Endothelial cell (in vitro differentiated cells): ENCODE measurements at regions not wholly inside any gene's neighbourhood (a gene's known extent, or its start where the extent isn't known, plus 50 kb on each side); places are given as distances from the start of the nearest gene placed in this dataset.

Experiments
- DNase-seq: peaks from one replicate; pipeline ENCODE4 v3.0.0; 2021; ENCODE audit warnings: low spot score
- H3K27ac Mint-ChIP-seq: one replicate; pipeline ENCODE4 v1.8.0; 2021; ENCODE audit warnings: mixed read lengths, inconsistent platforms; ENCODE audit not compliant: unreplicated experiment
- H3K27me3 Mint-ChIP-seq: one replicate; pipeline ENCODE4 v1.8.0; 2021; ENCODE audit warnings: mild to moderate bottlenecking, moderate library complexity, mixed read lengths, inconsistent platforms; ENCODE audit not compliant: unreplicated experiment
- H3K36me3 Mint-ChIP-seq: one replicate; pipeline ENCODE4 v1.8.0; 2021; ENCODE audit warnings: mild to moderate bottlenecking, low read depth, mixed read lengths, inconsistent platforms; ENCODE audit not compliant: unreplicated experiment
- H3K4me1 Mint-ChIP-seq: one replicate; pipeline ENCODE4 v1.8.0; 2021; ENCODE audit warnings: mild to moderate bottlenecking, mixed read lengths, inconsistent platforms; ENCODE audit not compliant: unreplicated experiment
- H3K4me3 Mint-ChIP-seq: one replicate; pipeline ENCODE4 v1.8.0; 2021; ENCODE audit warnings: mild to moderate bottlenecking, mixed read lengths, inconsistent platforms; ENCODE audit not compliant: unreplicated experiment
- H3K9me3 Mint-ChIP-seq: one replicate; pipeline ENCODE4 v1.8.0; 2021; ENCODE audit warnings: mixed read lengths, inconsistent platforms; ENCODE audit not compliant: unreplicated experiment
- CTCF ChIP-seq: fragments of 200-600 bp; sonication (generic); IDR thresholded peaks from one replicate; pipeline ENCODE4 v1.5.0; 2021; ENCODE audit warnings: antibody characterized with exemption; ENCODE audit not compliant: unreplicated experiment

GRCh38 chr6:141667580-141668309 lies 465.0 kb upstream of the GJE1 start:
- Mint-ChIP-seq H3K27ac (no peak overlapping the region), H3K4me3 (no peak overlapping the region), H3K27me3 (no peaks in the 10 kb centered on the region), H3K4me1 (peaks cover 11% of the 10 kb centered on the region), H3K9me3 (no peaks in the 10 kb centered on the region), H3K36me3 (no peaks in the 10 kb centered on the region)
- DNase-seq, result no peak
- TF ChIP-seq CTCF, result no peak

- DNase-seq, result no peak
- Mint-ChIP-seq H3K36me3 (no peaks in the 10 kb centered on the region), H3K4me1 (peaks cover 11% of the 10 kb centered on the region), H3K9me3 (no peaks in the 10 kb centered on the region), H3K27me3 (no peaks in the 10 kb centered on the region), H3K4me3 (no peak overlapping the region), H3K27ac (no peak overlapping the region)
- TF ChIP-seq CTCF, result no peak
These were observed 466.5 kb upstream of the GJE1 start for GRCh38 chr6:141666187-141666586.

- Mint-ChIP-seq H3K4me1 (peaks cover 11% of the 10 kb centered on the region), H3K27me3 (no peaks in the 10 kb centered on the region), H3K4me3 (no peak overlapping the region), H3K27ac (no peak overlapping the region), H3K36me3 (no peaks in the 10 kb centered on the region), H3K9me3 (no peaks in the 10 kb centered on the region)
- no peak for TF ChIP-seq CTCF
- DNase-seq, result no peak
These were observed 468.0 kb upstream of the GJE1 start for GRCh38 chr6:141664744-141665143.

GRCh38 chr6:141659582-141659981 lies 473.1 kb upstream of the GJE1 start:
- no peaks in the 10 kb centered on the region for H3K4me1 Mint-ChIP-seq
- H3K4me3 Mint-ChIP-seq, result no peak overlapping the region
- H3K27ac Mint-ChIP-seq, result no peak overlapping the region
- no peaks in the 10 kb centered on the region for H3K27me3 Mint-ChIP-seq
- TF ChIP-seq CTCF, result no peak
- DNase-seq, result no peak
- no peaks in the 10 kb centered on the region for H3K9me3 Mint-ChIP-seq
- H3K36me3 Mint-ChIP-seq, result no peaks in the 10 kb centered on the region

GRCh38 chr6:141658696-141659095 lies 474.0 kb upstream of the GJE1 start:
- Mint-ChIP-seq H3K27ac (no peak overlapping the region), H3K36me3 (no peaks in the 10 kb centered on the region), H3K4me3 (no peak overlapping the region), H3K27me3 (no peaks in the 10 kb centered on the region), H3K9me3 (no peaks in the 10 kb centered on the region), H3K4me1 (no peaks in the 10 kb centered on the region)
- no peak for DNase-seq
- no peak for TF ChIP-seq CTCF
